Lower leg skin (tissue), 4 donors: ENCODE measurements at regions not wholly inside any gene's neighbourhood (a gene's known extent, or its start where the extent isn't known, plus 50 kb on each side); places are given as distances from the start of the nearest gene placed in this dataset.
"Not testable (repeated sequence)": the region's sequence is repeated elsewhere in the genome, so short reads cannot be mapped to it uniquely, and the experiment has no call there.

Experiments used
- DNase-seq, 2 donors: peaks; one replicate each; pipeline ENCODE4 v3.0.0-alpha.2; 2019; ENCODE audit warnings: low spot score in 2 of 2
- H3K4me3 ChIP-seq: fragments of 200-600 bp; sonication (generic); 2 replicates; pipeline ENCODE4 v1.5.1; 2017; ENCODE audit warnings: mild to moderate bottlenecking, low read depth; ENCODE audit not compliant: poor library complexity, severe bottlenecking
- POLR2A ChIP-seq, 2 donors: fragments of 450-650 bp; IDR thresholded peaks; one replicate each; pipeline ENCODE4 v1.6.1; 2016 to 2017; ENCODE audit warnings: antibody characterized with exemption in 2 of 2, mild to moderate bottlenecking in 1 of 2, moderate library complexity in 1 of 2
- WGBS, 2 donors: methylation state at CpG; one replicate each; pipeline ENCODE4 v1.1.5; 2018; 5-methylcytosine and 5-hydroxymethylcytosine counted together
- intact Hi-C: fragments of 100-400 bp; cut with DNase I; formaldehyde crosslinking; loops from one replicate; pipeline ENCODE4 v1.15.0; 2023; ENCODE audit warnings: low total_unique reads
- TF ChIP-seq, protein P1 (sequence below), 3 donors: fragments of 450-650 bp; IDR thresholded peaks; one replicate each; pipeline ENCODE4 v1.5.1; 2016; ENCODE audit warnings: antibody characterized with exemption in 3 of 3, mild to moderate bottlenecking in 3 of 3, moderate library complexity in 2 of 3

GRCh38 chr5:56382896-56383295 lies 149.8 kb upstream of the ANKRD55 start:
- no peak for TF ChIP-seq POLR2A (IDR thresholded peaks at IDR 0.05)
- TF ChIP-seq, protein P1, sequence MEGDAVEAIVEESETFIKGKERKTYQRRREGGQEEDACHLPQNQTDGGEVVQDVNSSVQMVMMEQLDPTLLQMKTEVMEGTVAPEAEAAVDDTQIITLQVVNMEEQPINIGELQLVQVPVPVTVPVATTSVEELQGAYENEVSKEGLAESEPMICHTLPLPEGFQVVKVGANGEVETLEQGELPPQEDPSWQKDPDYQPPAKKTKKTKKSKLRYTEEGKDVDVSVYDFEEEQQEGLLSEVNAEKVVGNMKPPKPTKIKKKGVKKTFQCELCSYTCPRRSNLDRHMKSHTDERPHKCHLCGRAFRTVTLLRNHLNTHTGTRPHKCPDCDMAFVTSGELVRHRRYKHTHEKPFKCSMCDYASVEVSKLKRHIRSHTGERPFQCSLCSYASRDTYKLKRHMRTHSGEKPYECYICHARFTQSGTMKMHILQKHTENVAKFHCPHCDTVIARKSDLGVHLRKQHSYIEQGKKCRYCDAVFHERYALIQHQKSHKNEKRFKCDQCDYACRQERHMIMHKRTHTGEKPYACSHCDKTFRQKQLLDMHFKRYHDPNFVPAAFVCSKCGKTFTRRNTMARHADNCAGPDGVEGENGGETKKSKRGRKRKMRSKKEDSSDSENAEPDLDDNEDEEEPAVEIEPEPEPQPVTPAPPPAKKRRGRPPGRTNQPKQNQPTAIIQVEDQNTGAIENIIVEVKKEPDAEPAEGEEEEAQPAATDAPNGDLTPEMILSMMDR (IDR thresholded peaks at IDR 0.05), result no peak
- H3K4me3 ChIP-seq, result no peak overlapping the region
- intact Hi-C loops, result no loop called here
- no peak for DNase-seq
- WGBS, 2 donors, result 74 to 92% methylated on average over 1 of the region's 1 CpG

GRCh38 chr5:56377573-56377972 lies 144.4 kb upstream of the ANKRD55 start:
- intact Hi-C loops, result no loop called here

GRCh38 chr5:56376128-56376527 lies 143.0 kb upstream of the ANKRD55 start:
- no peak for TF ChIP-seq POLR2A (IDR thresholded peaks at IDR 0.05)
- TF ChIP-seq, protein P1 (IDR thresholded peaks at IDR 0.05), result no peak
- no peak for DNase-seq
- 93 to 96% methylated on average over 2 of the region's 2 CpGs for WGBS, 2 donors
- intact Hi-C loops, result no loop called here
- no peak overlapping the region for H3K4me3 ChIP-seq

More at GRCh38 chr5:56377573-56377972, 144.4 kb upstream of the ANKRD55 start:
- TF ChIP-seq, protein P1 (IDR thresholded peaks at IDR 0.05), result no peak
- no peak for TF ChIP-seq POLR2A (IDR thresholded peaks at IDR 0.05)
- H3K4me3 ChIP-seq, result no peak overlapping the region
- DNase-seq, result no peak

GRCh38 chr5:56375011-56375410 lies 141.9 kb upstream of the ANKRD55 start:
- intact Hi-C loops, result no loop called here
- WGBS, 2 donors, result 70 to 71% methylated on average over 5 of the region's 5 CpGs
- DNase-seq, result no peak
- no peak overlapping the region for H3K4me3 ChIP-seq
- TF ChIP-seq POLR2A (IDR thresholded peaks at IDR 0.05), result no peak
- TF ChIP-seq, protein P1 (IDR thresholded peaks at IDR 0.05), result no peak

GRCh38 chr5:56372491-56372890 lies 139.4 kb upstream of the ANKRD55 start:
- 91 to 96% methylated on average over 28 to 31 of the region's 31 CpGs for WGBS, 2 donors
- DNase-seq, intact Hi-C loops, H3K4me3 ChIP-seq: not testable (repeated sequence)

- DNase-seq, result no peak
- TF ChIP-seq, protein P1 (IDR thresholded peaks at IDR 0.05), result no peak
- TF ChIP-seq POLR2A (IDR thresholded peaks at IDR 0.05), result no peak
- WGBS, 2 donors, result 90 to 98% methylated on average over 3 of the region's 3 CpGs
- H3K4me3 ChIP-seq, result no peak overlapping the region
- intact Hi-C loops, result no loop called here
These were observed 136.3 kb upstream of the ANKRD55 start for GRCh38 chr5:56369361-56369811.
